ENCODE measurements at regions not wholly inside any gene's neighbourhood (a gene's known extent, or its start where the extent isn't known, plus 50 kb on each side); places are given as distances from the start of the nearest gene placed in this dataset.

DNA sequence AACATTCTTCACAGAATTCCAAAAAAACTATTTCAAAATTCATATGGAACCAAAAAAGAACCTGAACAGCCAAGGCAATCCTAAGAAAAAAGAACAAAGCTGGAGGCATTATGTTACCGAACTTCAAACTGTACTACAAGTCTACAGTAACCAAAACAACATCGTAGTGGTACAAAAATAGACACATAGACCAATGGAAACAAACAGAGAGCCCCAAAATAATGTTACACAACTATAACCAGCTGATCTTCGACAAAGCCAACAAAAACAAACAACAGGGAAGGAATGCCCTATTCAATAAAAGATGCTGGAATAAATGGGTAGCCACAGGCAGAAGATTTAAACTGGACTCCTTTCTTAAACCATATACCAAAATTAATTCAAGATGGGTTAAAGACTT, 1189.6 kb downstream of the PCDH18 start:
- no peak for TF ChIP-seq ZNF16 (tag by site-specific recombination; IDR thresholded peaks at IDR 0.05; ENCODE audit: low read depth)
- TF ChIP-seq, protein P1, sequence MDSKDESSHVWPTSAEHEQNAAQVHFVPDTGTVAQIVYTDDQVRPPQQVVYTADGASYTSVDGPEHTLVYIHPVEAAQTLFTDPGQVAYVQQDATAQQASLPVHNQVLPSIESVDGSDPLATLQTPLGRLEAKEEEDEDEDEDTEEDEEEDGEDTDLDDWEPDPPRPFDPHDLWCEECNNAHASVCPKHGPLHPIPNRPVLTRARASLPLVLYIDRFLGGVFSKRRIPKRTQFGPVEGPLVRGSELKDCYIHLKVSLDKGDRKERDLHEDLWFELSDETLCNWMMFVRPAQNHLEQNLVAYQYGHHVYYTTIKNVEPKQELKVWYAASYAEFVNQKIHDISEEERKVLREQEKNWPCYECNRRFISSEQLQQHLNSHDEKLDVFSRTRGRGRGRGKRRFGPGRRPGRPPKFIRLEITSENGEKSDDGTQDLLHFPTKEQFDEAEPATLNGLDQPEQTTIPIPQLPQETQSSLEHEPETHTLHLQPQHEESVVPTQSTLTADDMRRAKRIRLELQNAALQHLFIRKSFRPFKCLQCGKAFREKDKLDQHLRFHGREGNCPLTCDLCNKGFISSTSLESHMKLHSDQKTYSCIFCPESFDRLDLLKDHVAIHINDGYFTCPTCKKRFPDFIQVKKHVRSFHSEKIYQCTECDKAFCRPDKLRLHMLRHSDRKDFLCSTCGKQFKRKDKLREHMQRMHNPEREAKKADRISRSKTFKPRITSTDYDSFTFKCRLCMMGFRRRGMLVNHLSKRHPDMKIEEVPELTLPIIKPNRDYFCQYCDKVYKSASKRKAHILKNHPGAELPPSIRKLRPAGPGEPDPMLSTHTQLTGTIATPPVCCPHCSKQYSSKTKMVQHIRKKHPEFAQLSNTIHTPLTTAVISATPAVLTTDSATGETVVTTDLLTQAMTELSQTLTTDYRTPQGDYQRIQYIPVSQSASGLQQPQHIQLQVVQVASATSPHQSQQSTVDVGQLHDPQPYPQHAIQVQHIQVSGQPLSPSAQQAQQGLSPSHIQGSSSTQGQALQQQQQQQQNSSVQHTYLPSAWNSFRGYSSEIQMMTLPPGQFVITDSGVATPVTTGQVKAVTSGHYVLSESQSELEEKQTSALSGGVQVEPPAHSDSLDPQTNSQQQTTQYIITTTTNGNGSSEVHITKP (tag by site-specific recombination; IDR thresholded peaks at IDR 0.05) = no peak
- TF ChIP-seq GLIS1 (tag by site-specific recombination; IDR thresholded peaks at IDR 0.05) = no peak
- TF ChIP-seq ZNF211 (tag by site-specific recombination; IDR thresholded peaks at IDR 0.05; ENCODE audit: low read depth) = no peak
- TF ChIP-seq, protein P2, sequence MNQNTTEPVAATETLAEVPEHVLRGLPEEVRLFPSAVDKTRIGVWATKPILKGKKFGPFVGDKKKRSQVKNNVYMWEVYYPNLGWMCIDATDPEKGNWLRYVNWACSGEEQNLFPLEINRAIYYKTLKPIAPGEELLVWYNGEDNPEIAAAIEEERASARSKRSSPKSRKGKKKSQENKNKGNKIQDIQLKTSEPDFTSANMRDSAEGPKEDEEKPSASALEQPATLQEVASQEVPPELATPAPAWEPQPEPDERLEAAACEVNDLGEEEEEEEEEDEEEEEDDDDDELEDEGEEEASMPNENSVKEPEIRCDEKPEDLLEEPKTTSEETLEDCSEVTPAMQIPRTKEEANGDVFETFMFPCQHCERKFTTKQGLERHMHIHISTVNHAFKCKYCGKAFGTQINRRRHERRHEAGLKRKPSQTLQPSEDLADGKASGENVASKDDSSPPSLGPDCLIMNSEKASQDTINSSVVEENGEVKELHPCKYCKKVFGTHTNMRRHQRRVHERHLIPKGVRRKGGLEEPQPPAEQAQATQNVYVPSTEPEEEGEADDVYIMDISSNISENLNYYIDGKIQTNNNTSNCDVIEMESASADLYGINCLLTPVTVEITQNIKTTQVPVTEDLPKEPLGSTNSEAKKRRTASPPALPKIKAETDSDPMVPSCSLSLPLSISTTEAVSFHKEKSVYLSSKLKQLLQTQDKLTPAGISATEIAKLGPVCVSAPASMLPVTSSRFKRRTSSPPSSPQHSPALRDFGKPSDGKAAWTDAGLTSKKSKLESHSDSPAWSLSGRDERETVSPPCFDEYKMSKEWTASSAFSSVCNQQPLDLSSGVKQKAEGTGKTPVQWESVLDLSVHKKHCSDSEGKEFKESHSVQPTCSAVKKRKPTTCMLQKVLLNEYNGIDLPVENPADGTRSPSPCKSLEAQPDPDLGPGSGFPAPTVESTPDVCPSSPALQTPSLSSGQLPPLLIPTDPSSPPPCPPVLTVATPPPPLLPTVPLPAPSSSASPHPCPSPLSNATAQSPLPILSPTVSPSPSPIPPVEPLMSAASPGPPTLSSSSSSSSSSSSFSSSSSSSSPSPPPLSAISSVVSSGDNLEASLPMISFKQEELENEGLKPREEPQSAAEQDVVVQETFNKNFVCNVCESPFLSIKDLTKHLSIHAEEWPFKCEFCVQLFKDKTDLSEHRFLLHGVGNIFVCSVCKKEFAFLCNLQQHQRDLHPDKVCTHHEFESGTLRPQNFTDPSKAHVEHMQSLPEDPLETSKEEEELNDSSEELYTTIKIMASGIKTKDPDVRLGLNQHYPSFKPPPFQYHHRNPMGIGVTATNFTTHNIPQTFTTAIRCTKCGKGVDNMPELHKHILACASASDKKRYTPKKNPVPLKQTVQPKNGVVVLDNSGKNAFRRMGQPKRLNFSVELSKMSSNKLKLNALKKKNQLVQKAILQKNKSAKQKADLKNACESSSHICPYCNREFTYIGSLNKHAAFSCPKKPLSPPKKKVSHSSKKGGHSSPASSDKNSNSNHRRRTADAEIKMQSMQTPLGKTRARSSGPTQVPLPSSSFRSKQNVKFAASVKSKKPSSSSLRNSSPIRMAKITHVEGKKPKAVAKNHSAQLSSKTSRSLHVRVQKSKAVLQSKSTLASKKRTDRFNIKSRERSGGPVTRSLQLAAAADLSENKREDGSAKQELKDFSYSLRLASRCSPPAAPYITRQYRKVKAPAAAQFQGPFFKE (tag by site-specific recombination; IDR thresholded peaks at IDR 0.05; ENCODE audit: borderline replicate concordance) = no peak
- TF ChIP-seq ZSCAN16 (tag by site-specific recombination; IDR thresholded peaks at IDR 0.05) = no peak
- no peak for TF ChIP-seq RBAK (tag by site-specific recombination; IDR thresholded peaks at IDR 0.05)
- TF ChIP-seq ZFP37 (tag by site-specific recombination; IDR thresholded peaks at IDR 0.05) = no peak
- TF ChIP-seq, protein P3, sequence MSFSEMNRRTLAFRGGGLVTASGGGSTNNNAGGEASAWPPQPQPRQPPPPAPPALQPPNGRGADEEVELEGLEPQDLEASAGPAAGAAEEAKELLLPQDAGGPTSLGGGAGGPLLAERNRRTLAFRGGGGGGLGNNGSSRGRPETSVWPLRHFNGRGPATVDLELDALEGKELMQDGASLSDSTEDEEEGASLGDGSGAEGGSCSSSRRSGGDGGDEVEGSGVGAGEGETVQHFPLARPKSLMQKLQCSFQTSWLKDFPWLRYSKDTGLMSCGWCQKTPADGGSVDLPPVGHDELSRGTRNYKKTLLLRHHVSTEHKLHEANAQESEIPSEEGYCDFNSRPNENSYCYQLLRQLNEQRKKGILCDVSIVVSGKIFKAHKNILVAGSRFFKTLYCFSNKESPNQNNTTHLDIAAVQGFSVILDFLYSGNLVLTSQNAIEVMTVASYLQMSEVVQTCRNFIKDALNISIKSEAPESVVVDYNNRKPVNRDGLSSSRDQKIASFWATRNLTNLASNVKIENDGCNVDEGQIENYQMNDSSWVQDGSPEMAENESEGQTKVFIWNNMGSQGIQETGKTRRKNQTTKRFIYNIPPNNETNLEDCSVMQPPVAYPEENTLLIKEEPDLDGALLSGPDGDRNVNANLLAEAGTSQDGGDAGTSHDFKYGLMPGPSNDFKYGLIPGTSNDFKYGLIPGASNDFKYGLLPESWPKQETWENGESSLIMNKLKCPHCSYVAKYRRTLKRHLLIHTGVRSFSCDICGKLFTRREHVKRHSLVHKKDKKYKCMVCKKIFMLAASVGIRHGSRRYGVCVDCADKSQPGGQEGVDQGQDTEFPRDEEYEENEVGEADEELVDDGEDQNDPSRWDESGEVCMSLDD (tag by site-specific recombination; IDR thresholded peaks at IDR 0.05) = no peak
- no peak for TF ChIP-seq ZNF529 (tag by site-specific recombination; IDR thresholded peaks at IDR 0.05; ENCODE audit: insufficient replicate concordance)
- no peak for TF ChIP-seq SETDB1 (IDR thresholded peaks at IDR 0.05; ENCODE audit: insufficient read length, low read length)
- no peak for TF ChIP-seq MEIS1 (CRISPR knock-in tag; IDR thresholded peaks at IDR 0.05; ENCODE audit: borderline replicate concordance)
- no peak for TF ChIP-seq ZNF398 (tag by site-specific recombination; IDR thresholded peaks at IDR 0.05)
- H3K9me3 ChIP-seq (ENCODE audit: control insufficient read depth, insufficient read depth, low read depth, low read length) = no peaks in the 10 kb centered on the region
- POLR2A ChIA-PET = no interaction called here
- no peak overlapping the region for H3K27ac ChIP-seq (ENCODE audit: extremely low read depth, low read depth, low read length)
- H3K4me3 ChIP-seq (ENCODE audit: low read depth, low read length) = no peak overlapping the region
- H3K4me1 ChIP-seq (ENCODE audit: control insufficient read depth, insufficient read depth, low read length) = no peaks in the 10 kb centered on the region
- no peaks in the 10 kb centered on the region for H3K36me3 ChIP-seq (ENCODE audit: control insufficient read depth in 2 of 2, insufficient read depth in 1 of 2, low read length in 2 of 2)
- CTCF ChIA-PET = no interaction called here
